Activated naive CD4-positive, alpha-beta T cell treated with anti-CD3 and anti-CD28 coated beads, Interleukin-2, amount 10 ng/mL, durations not matched to agents 7 days and 5 days (primary cell): ENCODE measurements at regions not wholly inside any gene's neighbourhood (a gene's known extent, or its start where the extent isn't known, plus 50 kb on each side); places are given as distances from the start of the nearest gene placed in this dataset.

Experiments
- CTCF ChIA-PET: fragments of 350-600 bp; sonication (Branson Sonifier 250); formaldehyde crosslinking; loops from one replicate; lab custom pipeline; 2021; ENCODE audit warnings: antibody characterized with exemption; lab: Charles Lee
- DNase-seq: peaks from one replicate; pipeline ENCODE4 v3.0.0-alpha.2; 2020
- H3K27ac Mint-ChIP-seq: one replicate; pipeline ENCODE4 v1.8.0; 2021; ENCODE audit warnings: mild to moderate bottlenecking, moderate library complexity, mixed read lengths
- H3K27me3 Mint-ChIP-seq: one replicate; pipeline ENCODE4 v1.8.0; 2021; ENCODE audit warnings: mild to moderate bottlenecking, mixed read lengths
- H3K36me3 Mint-ChIP-seq: one replicate; pipeline ENCODE4 v1.8.0; 2021; ENCODE audit warnings: mixed read lengths
- H3K4me1 Mint-ChIP-seq: one replicate; pipeline ENCODE4 v1.8.0; 2021; ENCODE audit warnings: mixed read lengths
- H3K4me3 Mint-ChIP-seq: one replicate; pipeline ENCODE4 v1.8.0; 2021; ENCODE audit warnings: mild to moderate bottlenecking, moderate library complexity, mixed read lengths
- H3K9me3 Mint-ChIP-seq: one replicate; pipeline ENCODE4 v1.8.0; 2021; ENCODE audit warnings: mixed read lengths

- CTCF ChIA-PET, result interaction anchor here (0.9 to 2.5 kb wide), 2 partner anchors 28 to 120 kb away, joined by 3 to 9 read pairs; no protein-coding TSS in a partner anchor
Measured at GRCh38 chr10:91034494-91035159, 113.7 kb upstream of the ANKRD1 start.

DNA sequence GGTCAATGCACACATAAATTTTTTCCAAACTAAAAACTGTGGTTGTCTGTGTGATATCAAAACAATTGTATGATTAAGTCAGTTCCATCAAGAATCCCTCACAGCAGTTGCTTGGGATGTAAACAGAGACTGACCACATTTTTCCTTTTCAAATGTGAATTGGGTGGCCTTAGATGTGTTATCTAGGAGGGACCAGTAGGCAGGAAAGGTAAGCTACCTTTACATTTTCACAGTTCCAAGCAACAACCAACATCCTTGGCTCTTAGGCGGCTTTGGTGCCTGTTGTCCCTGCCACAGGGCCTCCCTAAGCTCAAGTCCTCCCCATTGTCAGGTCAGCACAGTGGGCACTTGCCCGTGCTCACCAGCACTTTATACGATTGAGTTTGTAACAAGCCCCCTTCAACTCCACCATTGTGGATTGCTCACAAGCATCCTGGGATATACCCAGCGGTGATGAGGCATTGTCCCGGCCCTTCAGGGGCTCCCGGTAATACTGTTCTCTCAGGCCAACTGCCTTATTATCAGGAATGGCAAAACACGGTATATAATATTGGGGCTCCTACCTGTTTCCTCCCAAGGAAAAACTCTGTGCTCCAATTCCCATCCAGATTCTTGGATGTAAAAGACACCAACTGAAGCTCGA, 114.9 kb upstream of the ANKRD1 start:
- Mint-ChIP-seq H3K27me3 (peaks cover 9% of the 10 kb centered on the region), H3K4me1 (peaks cover 29% of the 10 kb centered on the region), H3K4me3 (no peak overlapping the region), H3K36me3 (peaks cover 6% of the 10 kb centered on the region), H3K9me3 (peaks cover 11% of the 10 kb centered on the region), H3K27ac (no peak overlapping the region)
- DNase-seq, result no peak
- CTCF ChIA-PET, result interaction anchor here (0.8 kb wide), 1 partner anchor 15 kb away, joined by 3 read pairs; no protein-coding TSS in a partner anchor

More at GRCh38 chr10:91034494-91035159, 113.7 kb upstream of the ANKRD1 start:
- H3K27ac Mint-ChIP-seq, result peak overlapping the region; percentile 83
- H3K27me3 Mint-ChIP-seq, result peaks cover 9% of the 10 kb centered on the region
- no peak overlapping the region for H3K4me3 Mint-ChIP-seq
- H3K4me1 Mint-ChIP-seq, result peaks cover 31% of the 10 kb centered on the region
- no peak for DNase-seq
- peaks cover 6% of the 10 kb centered on the region for H3K36me3 Mint-ChIP-seq
- H3K9me3 Mint-ChIP-seq, result peaks cover 11% of the 10 kb centered on the region

DNA sequence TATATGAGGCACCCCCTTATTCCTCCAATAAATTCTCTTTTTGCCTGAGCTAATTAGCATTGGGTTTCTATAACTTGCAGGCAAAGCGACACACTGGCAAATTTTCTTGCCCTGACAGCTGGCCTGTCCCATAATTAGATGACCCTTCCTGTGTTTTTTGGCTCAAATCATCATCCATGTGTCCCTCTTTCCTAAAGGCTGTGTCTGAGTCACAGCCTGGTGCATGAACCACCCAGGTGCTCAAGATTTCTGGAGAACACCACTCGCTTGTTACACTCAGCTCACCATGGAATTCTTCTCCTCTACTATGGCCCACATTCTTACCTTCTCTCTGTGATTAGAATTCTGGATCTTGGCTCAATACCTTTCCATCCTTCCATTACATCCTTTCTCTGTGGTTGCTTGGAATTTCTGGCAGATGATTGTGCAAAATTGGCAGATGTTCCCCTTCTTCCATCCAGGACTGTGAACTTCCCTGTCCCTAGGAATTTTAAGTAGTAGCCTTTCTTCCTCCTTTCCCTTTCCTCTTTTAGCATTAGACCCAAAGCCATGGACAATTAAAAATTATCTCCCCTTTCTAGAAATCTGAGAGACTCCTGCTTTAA, 116.0 kb upstream of the ANKRD1 start:
- no peak for DNase-seq
- Mint-ChIP-seq H3K4me3 (no peak overlapping the region), H3K27ac (no peak overlapping the region), H3K4me1 (peaks cover 24% of the 10 kb centered on the region), H3K27me3 (peaks cover 7% of the 10 kb centered on the region), H3K36me3 (peaks cover 6% of the 10 kb centered on the region), H3K9me3 (peaks cover 11% of the 10 kb centered on the region)
- CTCF ChIA-PET, result no interaction called here

DNA sequence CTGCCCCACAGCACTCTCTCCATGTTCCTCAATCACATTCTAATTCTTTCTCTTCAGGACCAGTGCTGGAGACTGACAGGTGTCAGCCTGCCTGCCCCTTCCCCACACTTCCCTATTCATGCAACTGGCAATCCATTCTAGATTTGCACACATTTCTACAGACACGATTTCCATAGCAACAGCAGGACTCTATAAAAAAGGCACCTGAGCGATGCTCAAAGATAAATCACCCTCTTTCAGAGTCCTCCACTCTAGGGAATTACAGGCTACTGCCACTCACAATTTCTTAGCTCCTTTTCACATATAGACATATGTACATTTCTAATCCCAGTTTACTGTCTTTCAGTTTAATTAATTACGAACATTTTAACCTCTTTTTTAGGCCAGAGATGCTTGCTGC, 118.1 kb upstream of the ANKRD1 start:
- H3K4me3 Mint-ChIP-seq, result no peak overlapping the region
- CTCF ChIA-PET, result no interaction called here
- H3K36me3 Mint-ChIP-seq, result peaks cover 6% of the 10 kb centered on the region
- peaks cover 11% of the 10 kb centered on the region for H3K4me1 Mint-ChIP-seq
- peaks cover 20% of the 10 kb centered on the region for H3K27me3 Mint-ChIP-seq
- H3K27ac Mint-ChIP-seq, result no peak overlapping the region
- DNase-seq, result no peak
- peaks cover 5% of the 10 kb centered on the region for H3K9me3 Mint-ChIP-seq

DNA sequence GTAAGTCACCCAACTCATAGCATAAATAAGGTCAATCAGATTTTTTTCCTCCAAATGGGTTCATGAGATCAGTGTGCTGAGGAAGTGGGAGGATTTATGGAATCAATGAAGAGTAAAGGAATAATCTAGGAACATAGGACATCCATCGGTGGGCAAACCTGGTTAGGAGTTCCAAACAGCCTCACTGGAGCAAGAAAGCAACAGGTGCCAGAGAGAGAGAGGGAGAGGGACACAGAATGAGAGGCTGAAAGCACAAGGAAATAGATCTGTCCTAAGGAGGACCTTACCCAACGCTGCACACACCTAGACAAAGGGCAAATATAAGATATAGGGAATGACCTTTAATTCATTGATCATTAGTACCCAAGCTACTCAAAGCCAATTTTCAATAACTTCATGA, 119.5 kb upstream of the ANKRD1 start:
- DNase-seq, result no peak
- Mint-ChIP-seq H3K4me3 (no peak overlapping the region), H3K27me3 (peaks cover 22% of the 10 kb centered on the region), H3K9me3 (no peaks in the 10 kb centered on the region), H3K27ac (no peak overlapping the region), H3K36me3 (no peaks in the 10 kb centered on the region), H3K4me1 (no peaks in the 10 kb centered on the region)
- CTCF ChIA-PET, result no interaction called here

DNA sequence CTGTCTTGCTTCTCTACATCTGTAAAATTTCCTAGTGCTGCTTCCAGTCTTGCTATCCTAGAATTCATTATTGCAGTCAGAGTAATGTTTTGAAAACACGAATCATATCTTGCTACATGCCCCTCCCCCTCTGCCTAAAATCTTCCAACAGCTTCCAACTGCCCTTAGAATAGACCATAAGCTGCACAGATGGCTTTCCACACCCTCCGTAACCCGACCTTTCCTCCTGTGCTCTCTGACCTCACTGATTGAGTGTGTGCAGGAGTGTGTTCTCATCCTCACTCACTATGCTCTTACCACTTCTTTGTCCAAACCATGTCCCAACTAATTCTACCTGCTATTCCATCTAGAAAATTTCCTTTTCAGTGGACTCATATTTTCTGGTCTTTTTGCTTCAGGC, 121.2 kb upstream of the ANKRD1 start:
- DNase-seq, result no peak
- CTCF ChIA-PET, result interaction anchor here (1.0 to 1.2 kb wide), 2 partner anchors 35 to 148 kb away, joined by 3 read pairs; no protein-coding TSS in a partner anchor
- Mint-ChIP-seq H3K36me3 (no peaks in the 10 kb centered on the region), H3K4me1 (no peaks in the 10 kb centered on the region), H3K9me3 (no peaks in the 10 kb centered on the region), H3K27ac (no peak overlapping the region), H3K27me3 (peaks cover 22% of the 10 kb centered on the region), H3K4me3 (no peak overlapping the region)

DNA sequence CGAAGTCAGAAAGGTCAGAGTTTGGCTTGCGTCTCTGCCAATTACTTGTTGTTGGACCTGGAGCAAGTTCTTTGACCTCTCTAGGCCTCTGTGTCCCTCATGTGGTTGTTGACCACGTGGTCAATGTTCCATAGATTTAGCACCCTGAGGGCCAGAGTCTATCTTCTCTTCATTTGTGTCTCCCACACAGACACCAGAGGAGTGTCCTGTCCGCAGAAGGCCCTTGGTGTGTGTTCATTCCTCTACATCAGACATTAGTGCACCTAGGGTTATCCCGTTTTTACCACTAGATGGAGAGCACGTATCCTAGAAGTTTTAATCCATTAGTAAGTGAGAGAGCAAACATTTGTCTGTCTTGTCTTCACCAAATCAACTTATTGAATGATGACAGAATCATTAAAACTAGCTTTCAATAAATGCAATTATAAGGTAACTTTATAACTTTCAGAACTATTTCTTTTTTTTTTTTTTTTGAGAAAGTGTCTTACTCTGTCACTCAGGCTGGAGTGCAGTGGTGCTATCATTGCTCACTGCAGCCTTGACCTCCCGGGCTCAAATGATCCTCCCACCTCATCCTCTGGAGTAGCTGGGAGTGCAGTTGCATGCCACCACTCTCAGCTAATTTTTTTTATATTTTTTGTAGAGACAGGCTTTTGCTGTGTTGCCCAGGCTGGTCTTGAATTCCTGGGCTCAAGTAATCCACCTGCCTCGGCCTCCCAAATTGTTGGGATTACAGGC, 122.5 kb upstream of the ANKRD1 start:
- no peak overlapping the region for H3K4me3 Mint-ChIP-seq
- CTCF ChIA-PET, result interaction anchor here (0.6 to 1.4 kb wide), 5 partner anchors 36 to 967 kb away, joined by 3 to 4 read pairs (median 3); no protein-coding TSS in a partner anchor
- H3K27me3 Mint-ChIP-seq, result peaks cover 22% of the 10 kb centered on the region
- H3K4me1 Mint-ChIP-seq, result no peaks in the 10 kb centered on the region
- no peaks in the 10 kb centered on the region for H3K9me3 Mint-ChIP-seq
- no peak overlapping the region for H3K27ac Mint-ChIP-seq
- H3K36me3 Mint-ChIP-seq, result no peaks in the 10 kb centered on the region
- no peak for DNase-seq

DNA sequence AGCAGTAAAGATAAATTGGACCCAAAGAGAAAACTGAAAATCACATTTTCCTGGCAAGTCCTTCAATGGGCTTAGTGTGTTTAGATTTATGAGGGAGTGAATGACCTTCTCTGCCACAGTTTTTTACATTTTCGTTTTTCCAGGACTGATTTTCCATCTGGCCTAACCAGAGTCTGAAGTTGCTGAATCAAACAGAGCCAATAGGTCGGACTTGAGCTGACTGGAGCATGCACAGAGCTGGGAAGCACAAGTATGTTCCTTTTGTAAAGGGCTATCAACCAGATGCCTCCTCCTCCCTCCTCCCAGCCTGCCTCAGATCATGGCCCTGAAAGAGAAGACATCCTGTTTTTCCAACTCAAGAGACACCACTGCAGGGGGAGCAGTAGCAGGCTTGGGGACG, 126.0 kb upstream of the ANKRD1 start:
- H3K4me1 Mint-ChIP-seq, result no peaks in the 10 kb centered on the region
- no peak for DNase-seq
- H3K27me3 Mint-ChIP-seq, result peaks cover 23% of the 10 kb centered on the region
- CTCF ChIA-PET, result interaction anchor here (1.9 kb wide), 1 partner anchor 204 kb away, joined by 5 read pairs; no protein-coding TSS in a partner anchor
- no peaks in the 10 kb centered on the region for H3K9me3 Mint-ChIP-seq
- H3K36me3 Mint-ChIP-seq, result no peaks in the 10 kb centered on the region
- H3K27ac Mint-ChIP-seq, result no peak overlapping the region
- H3K4me3 Mint-ChIP-seq, result no peak overlapping the region

DNA sequence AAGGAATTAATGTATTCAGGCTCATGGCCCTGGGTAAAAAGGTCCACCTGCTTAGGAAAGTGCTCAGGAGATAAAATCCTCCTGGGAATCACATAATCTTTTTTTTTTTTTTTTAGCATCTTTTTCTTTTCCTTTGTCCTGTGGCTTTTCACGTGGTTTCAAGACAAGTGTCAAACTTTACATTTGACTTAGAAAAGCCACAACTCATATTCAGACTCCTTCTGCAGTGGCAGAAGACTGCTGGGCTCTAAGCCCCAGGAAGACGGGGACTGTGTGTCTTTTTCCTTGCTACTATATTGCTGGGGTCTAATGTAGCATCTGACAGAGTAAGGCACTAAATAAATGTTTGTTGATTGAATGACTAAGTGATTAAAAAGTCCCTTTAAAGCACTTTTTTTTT, 127.5 kb upstream of the ANKRD1 start:
- H3K4me3 Mint-ChIP-seq, result no peak overlapping the region
- H3K36me3 Mint-ChIP-seq, result no peaks in the 10 kb centered on the region
- H3K27ac Mint-ChIP-seq, result no peak overlapping the region
- no peaks in the 10 kb centered on the region for H3K9me3 Mint-ChIP-seq
- H3K4me1 Mint-ChIP-seq, result no peaks in the 10 kb centered on the region
- DNase-seq, result no peak
- CTCF ChIA-PET, result no interaction called here
- peaks cover 21% of the 10 kb centered on the region for H3K27me3 Mint-ChIP-seq

GRCh38 chr10:91049296-91049987, 128.6 kb upstream of the ANKRD1 start:
- no peak overlapping the region for H3K4me3 Mint-ChIP-seq
- no peak for DNase-seq
- H3K9me3 Mint-ChIP-seq, result no peaks in the 10 kb centered on the region
- no peaks in the 10 kb centered on the region for H3K4me1 Mint-ChIP-seq
- no peaks in the 10 kb centered on the region for H3K36me3 Mint-ChIP-seq
- peaks cover 16% of the 10 kb centered on the region for H3K27me3 Mint-ChIP-seq
- no peak overlapping the region for H3K27ac Mint-ChIP-seq
- CTCF ChIA-PET, result interaction anchor here (0.6 to 0.7 kb wide), 2 partner anchors 44 to 634 kb away, joined by 3 read pairs; no protein-coding TSS in a partner anchor

DNA sequence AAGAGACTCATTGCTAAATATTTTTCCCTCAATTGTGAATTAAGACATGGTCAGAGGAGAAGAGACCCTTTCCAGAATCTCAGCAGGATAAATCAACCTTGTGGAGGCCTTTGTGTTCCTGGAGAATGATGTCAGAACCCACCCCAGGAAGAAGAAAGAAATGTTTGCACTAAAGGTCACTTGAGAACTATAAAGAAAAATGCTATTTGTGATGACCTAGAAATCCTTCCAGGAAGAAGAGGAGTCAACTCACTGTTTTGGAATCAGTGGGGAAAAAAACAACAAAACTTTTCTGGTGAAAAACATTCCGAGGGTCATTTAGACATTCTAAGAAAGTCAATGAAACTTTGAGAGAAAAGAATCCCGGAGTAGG, 129.1 kb upstream of the ANKRD1 start:
- no peaks in the 10 kb centered on the region for H3K9me3 Mint-ChIP-seq
- no peak overlapping the region for H3K27ac Mint-ChIP-seq
- peaks cover 16% of the 10 kb centered on the region for H3K27me3 Mint-ChIP-seq
- CTCF ChIA-PET, result no interaction called here
- H3K4me1 Mint-ChIP-seq, result no peaks in the 10 kb centered on the region
- DNase-seq, result no peak
- H3K36me3 Mint-ChIP-seq, result no peaks in the 10 kb centered on the region
- H3K4me3 Mint-ChIP-seq, result no peak overlapping the region

DNA sequence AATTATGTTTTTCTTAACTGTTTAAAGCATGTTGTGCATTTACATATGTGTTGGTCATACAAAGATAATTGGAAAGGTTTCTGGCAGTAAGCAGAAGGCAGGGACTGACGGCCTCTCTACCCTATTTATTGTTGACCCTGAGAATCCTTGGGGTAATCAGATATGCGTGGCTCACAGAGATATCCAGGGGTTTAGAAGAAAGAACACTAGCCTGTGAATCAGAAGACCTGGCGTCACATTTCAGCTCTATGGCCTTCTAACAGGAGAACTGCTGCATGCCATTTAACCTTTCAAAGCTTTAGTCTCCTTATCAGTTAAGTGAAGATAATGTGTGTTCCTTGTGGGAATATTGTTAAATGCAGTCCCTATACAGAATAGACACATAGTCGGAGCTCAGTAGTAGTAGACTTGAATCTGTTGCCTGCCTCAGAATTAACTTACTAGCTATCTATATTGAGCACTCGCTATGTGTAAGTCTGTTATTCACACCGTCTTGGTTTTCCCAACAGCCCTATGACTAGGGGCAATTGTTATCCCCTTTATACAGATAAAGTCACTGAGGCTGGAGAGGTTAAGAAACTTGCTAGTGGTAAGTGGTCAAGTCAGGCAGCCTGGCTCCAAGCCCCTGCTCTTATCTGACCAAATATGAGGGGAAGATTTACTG, 129.6 kb upstream of the ANKRD1 start:
- CTCF ChIA-PET, result interaction anchor here (0.6 kb wide), 1 partner anchor 102 kb away, joined by 3 read pairs; no protein-coding TSS in a partner anchor
- H3K27me3 Mint-ChIP-seq, result peaks cover 16% of the 10 kb centered on the region
- no peaks in the 10 kb centered on the region for H3K4me1 Mint-ChIP-seq
- H3K27ac Mint-ChIP-seq, result no peak overlapping the region
- no peak for DNase-seq
- H3K36me3 Mint-ChIP-seq, result no peaks in the 10 kb centered on the region
- no peak overlapping the region for H3K4me3 Mint-ChIP-seq
- no peaks in the 10 kb centered on the region for H3K9me3 Mint-ChIP-seq

DNA sequence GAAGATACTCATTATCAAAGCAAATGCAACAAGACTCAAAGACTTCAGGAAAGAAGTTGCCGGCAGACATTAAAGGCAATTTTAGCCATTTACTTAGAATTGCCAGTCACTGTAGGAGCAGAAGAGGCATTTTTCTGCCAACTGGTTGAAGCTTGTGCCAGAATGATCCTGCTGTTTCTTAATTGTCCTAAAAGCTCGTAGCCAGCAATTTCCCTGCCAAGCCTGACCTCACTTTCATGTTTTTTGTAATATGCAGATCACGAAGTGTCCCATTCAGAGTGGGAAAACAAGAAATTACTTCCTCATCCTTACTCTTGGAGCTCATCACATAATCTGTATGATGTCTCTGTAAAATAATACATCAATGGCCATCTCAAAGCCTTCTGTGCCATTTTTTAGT, 130.9 kb upstream of the ANKRD1 start:
- Mint-ChIP-seq H3K4me1 (no peaks in the 10 kb centered on the region), H3K9me3 (no peaks in the 10 kb centered on the region)
- CTCF ChIA-PET, result no interaction called here

More for the DNA sequence above, 130.9 kb upstream of the ANKRD1 start:
- DNase-seq, result no peak
- H3K4me3 Mint-ChIP-seq, result no peak overlapping the region
- H3K27ac Mint-ChIP-seq, result no peak overlapping the region
- H3K36me3 Mint-ChIP-seq, result no peaks in the 10 kb centered on the region
- peaks cover 16% of the 10 kb centered on the region for H3K27me3 Mint-ChIP-seq
